ENCODE measurements at regions not wholly inside any gene's neighbourhood (a gene's known extent, or its start where the extent isn't known, plus 50 kb on each side); places are given as distances from the start of the nearest gene placed in this dataset.

DNA sequence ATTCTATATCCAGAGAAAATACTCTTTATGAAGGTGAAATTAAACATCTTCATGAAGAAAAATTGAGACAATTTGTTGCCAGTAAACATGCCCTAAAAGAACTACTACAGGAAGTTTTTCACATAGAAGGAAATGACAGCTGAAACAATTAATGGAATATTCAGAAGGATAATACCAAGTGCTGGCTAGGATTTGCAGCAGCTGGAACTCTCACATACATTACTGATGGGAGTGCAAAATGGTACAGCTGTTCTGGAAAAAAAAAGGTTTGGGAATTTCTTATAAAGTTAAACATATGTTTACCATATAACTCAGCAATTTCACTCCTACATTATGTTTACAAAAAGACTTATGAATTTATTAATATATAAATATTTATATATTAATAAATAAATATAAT, 193.2 kb upstream of the FAT4 start:
- no peak for DNase-seq
- no peaks in the 10 kb centered on the region for H3K4me1 Mint-ChIP-seq
- H3K4me3 Mint-ChIP-seq = no peak overlapping the region
- H3K9me3 Mint-ChIP-seq = peaks cover 0 to 10% (median 4%) of the 10 kb centered on the region in 6 donors
- H3K27ac Mint-ChIP-seq = no peak overlapping the region
- no peaks in the 10 kb centered on the region for H3K36me3 Mint-ChIP-seq
- peaks cover 0 to 2% (median 0%) of the 10 kb centered on the region in 3 donors for H3K27me3 Mint-ChIP-seq (ENCODE audit: low read depth in 3 of 3)

DNA sequence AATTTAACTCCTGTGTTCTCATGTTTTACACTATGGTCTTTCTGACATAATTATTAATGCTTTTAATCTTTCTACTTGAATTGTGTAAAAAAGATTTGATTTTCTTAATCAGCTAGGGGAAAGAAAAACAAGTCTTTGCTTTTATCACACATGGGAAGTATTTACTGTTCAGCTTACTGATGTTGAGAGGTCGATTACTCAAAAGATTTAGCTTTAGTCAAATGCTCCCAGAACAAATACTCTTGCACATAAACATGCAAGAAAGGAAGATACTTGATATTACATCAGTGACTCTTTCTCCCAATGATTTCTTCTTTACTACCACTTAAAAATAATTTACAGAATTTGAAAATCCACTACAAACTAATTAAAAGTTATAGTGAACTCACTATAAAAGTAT, 198.3 kb upstream of the FAT4 start:
- H3K4me3 Mint-ChIP-seq = no peak overlapping the region

DNA sequence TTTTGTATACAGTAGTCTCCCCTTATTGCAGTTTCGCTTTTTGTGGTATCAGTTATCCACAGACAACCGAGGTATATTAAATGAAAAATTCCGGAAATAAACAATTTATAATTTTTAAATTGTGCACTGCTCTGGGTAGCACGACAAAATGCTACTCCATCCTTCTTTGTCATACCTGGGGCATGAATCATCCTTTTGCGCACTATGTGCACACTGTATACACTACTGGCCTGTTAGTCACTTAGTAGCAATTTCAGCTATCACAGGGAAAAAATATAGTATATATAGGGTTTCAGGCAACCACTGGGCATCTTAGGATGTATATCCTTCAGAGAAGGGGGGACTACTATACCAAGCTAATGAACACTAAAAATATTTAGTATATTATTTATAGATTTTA, 198.8 kb upstream of the FAT4 start:
- Mint-ChIP-seq H3K27ac (no peak overlapping the region), H3K36me3 (no peaks in the 10 kb centered on the region), H3K4me3 (no peak overlapping the region), H3K4me1 (no peaks in the 10 kb centered on the region), H3K27me3 (ENCODE audit: low read depth in 3 of 3) (peaks cover 0 to 4% (median 0%) of the 10 kb centered on the region in 3 donors), H3K9me3 (peaks cover 0 to 15% (median 5%) of the 10 kb centered on the region in 6 donors)
- no peak for DNase-seq

More for the DNA sequence above, 198.3 kb upstream of the FAT4 start:
- no peak for DNase-seq
- Mint-ChIP-seq H3K36me3 (no peaks in the 10 kb centered on the region), H3K27ac (no peak overlapping the region), H3K9me3 (peaks cover 0 to 15% (median 4%) of the 10 kb centered on the region in 6 donors), H3K4me1 (no peaks in the 10 kb centered on the region), H3K27me3 (ENCODE audit: low read depth in 3 of 3) (peaks cover 0 to 2% (median 0%) of the 10 kb centered on the region in 3 donors)

DNA sequence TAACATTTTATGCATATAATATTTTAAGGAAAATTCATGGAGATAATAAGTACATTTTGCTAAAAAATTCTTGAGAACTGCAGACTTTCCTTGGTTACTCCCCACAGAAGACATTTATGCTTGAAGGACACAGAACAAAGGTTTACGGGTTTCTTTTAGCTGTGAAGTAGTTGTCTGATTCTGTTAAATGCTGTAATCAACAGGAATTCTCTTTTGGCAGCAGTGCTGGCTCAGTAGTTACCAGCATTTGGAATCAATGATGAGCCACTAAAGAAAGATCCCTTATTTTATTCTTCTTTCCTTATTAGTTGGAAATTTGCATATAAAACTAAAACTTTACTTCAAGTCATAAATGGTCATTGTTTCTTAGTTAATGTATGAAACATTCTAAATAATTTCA, 199.3 kb upstream of the FAT4 start:
- Mint-ChIP-seq H3K27ac (no peak overlapping the region), H3K27me3 (ENCODE audit: low read depth in 3 of 3) (peaks cover 0 to 2% (median 0%) of the 10 kb centered on the region in 3 donors), H3K4me1 (no peaks in the 10 kb centered on the region), H3K4me3 (no peak overlapping the region), H3K9me3 (peaks cover 0 to 11% (median 5%) of the 10 kb centered on the region in 6 donors), H3K36me3 (no peaks in the 10 kb centered on the region)
- DNase-seq = no peak

DNA sequence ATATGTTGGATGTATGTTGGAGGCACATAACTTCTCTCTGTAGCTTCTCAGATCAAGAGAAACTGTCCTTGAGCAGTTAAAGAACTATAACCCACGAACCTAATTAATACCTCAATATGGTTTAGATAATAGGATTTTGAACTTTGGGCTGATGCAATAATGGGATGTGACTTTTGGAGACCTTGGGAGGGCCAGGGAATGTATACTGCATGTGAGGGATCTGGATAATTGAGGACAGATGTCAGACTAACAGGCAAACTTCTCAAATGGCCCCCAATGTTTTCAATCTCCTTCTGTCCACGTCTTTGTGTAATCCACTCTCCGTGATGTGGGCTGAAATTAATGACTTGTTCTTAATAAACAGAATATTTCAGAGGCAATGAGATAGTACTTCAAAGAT, 202.2 kb upstream of the FAT4 start:
- Mint-ChIP-seq H3K4me1 (no peaks in the 10 kb centered on the region), H3K27ac (no peak overlapping the region), H3K4me3 (no peak overlapping the region), H3K9me3 (peaks cover 0 to 11% (median 8%) of the 10 kb centered on the region in 6 donors), H3K27me3 (ENCODE audit: low read depth in 3 of 3) (peaks cover 0 to 2% (median 0%) of the 10 kb centered on the region in 3 donors), H3K36me3 (no peaks in the 10 kb centered on the region)
- DNase-seq = no peak

DNA sequence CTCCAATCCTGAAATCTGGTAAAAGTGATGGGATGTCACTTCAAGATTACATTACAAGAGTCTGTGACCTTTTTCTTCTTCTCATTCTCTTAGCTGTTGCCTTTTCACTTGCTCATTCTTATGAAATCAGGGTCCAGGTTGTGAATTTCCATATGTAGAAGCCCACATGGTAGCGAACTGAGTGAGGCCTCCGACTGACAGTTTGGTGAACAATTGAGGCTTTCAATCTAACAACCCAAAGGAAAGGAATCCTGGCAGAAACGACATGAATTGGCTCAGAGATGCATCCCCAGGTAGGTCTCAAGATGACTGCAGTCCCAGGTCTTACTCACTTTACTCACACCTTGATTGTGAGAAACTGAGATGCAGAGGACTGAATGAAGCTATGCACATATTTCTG, 203.4 kb upstream of the FAT4 start:
- DNase-seq = no peak
- Mint-ChIP-seq H3K4me3 (no peak overlapping the region), H3K36me3 (no peaks in the 10 kb centered on the region), H3K4me1 (no peaks in the 10 kb centered on the region), H3K27ac (no peak overlapping the region), H3K27me3 (ENCODE audit: low read depth in 3 of 3) (peaks cover 0 to 2% (median 0%) of the 10 kb centered on the region in 3 donors), H3K9me3 (peaks cover 0 to 11% (median 8%) of the 10 kb centered on the region in 6 donors)

DNA sequence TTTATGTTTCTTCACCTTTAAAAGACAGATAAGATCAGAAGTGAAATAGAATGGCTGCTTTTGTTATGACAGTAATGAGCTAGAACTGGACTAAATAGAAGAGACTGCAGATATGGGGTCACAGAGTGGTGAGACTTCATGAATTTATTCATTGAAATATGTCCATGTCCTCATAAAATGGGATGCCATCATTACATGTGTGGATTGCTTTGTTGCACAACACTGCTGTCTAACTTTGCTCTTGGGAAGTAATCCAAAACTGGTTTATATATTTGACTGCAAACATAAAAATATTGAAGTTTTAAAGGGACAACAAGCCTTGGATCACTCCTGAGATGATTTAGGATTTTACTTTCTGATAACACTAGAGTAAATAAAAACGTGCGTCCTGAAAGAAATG, 209.2 kb upstream of the FAT4 start:
- no peaks in the 10 kb centered on the region for H3K36me3 Mint-ChIP-seq
- no peak for DNase-seq
- H3K4me1 Mint-ChIP-seq = no peaks in the 10 kb centered on the region
- H3K4me3 Mint-ChIP-seq = no peak overlapping the region
- peaks cover 0 to 3% (median 0%) of the 10 kb centered on the region in 3 donors for H3K27me3 Mint-ChIP-seq (ENCODE audit: low read depth in 3 of 3)
- no peak overlapping the region for H3K27ac Mint-ChIP-seq
- peaks cover 0 to 13% (median 5%) of the 10 kb centered on the region in 6 donors for H3K9me3 Mint-ChIP-seq

DNA sequence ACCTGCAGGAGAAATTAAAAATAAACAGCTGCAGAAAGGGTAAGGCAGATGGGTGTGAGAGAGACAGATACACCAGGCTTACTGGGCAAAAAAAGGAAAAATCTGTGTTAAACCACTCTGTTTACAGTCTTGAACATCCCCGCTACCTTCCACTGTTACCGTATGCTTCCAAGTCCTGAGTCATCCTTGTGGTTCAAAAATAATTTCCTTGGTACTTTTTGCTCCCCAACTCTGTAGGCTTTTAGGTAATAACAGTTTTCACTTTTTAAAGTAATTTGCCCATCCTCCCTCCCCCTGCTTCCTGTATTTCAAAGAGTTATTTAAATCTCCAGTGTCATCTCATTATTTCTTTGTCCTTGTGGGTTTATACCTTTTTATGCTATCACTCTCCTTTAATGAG, 210.1 kb upstream of the FAT4 start:
- Mint-ChIP-seq H3K4me3 (no peak overlapping the region), H3K27ac (no peak overlapping the region), H3K9me3 (peaks cover 3 to 19% (median 7%) of the 10 kb centered on the region in 6 donors), H3K4me1 (no peaks in the 10 kb centered on the region), H3K27me3 (ENCODE audit: low read depth in 3 of 3) (peaks cover 0 to 3% (median 0%) of the 10 kb centered on the region in 3 donors), H3K36me3 (peaks cover 0 to 4% (median 0%) of the 10 kb centered on the region in 3 donors)
- no peak for DNase-seq

DNA sequence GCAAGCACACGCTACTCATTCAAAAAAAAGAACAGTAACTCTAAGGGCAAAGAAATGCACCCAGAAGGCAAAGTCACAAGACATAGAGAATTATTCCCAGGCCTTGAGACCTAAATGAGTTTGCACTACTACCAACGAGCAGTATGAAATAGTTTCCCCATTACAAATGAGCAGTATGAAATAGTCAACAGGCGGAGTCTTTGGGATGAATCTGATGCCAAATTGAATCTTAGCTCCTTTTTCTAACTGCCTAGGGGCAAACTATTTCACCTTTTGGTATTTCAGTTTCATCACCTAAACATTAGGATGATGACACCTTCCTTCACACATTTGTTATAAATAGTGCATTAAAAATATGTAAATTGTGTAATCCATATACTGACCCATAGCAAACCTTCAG, 213.0 kb upstream of the FAT4 start:
- no peak overlapping the region for H3K27ac Mint-ChIP-seq
- no peak for DNase-seq
- peaks cover 0 to 3% (median 0%) of the 10 kb centered on the region in 3 donors for H3K27me3 Mint-ChIP-seq (ENCODE audit: low read depth in 3 of 3)
- H3K4me3 Mint-ChIP-seq = no peak overlapping the region
- peaks cover 0 to 4% (median 0%) of the 10 kb centered on the region in 3 donors for H3K36me3 Mint-ChIP-seq
- no peaks in the 10 kb centered on the region for H3K4me1 Mint-ChIP-seq
- H3K9me3 Mint-ChIP-seq = peaks cover 3 to 25% (median 7%) of the 10 kb centered on the region in 6 donors

DNA sequence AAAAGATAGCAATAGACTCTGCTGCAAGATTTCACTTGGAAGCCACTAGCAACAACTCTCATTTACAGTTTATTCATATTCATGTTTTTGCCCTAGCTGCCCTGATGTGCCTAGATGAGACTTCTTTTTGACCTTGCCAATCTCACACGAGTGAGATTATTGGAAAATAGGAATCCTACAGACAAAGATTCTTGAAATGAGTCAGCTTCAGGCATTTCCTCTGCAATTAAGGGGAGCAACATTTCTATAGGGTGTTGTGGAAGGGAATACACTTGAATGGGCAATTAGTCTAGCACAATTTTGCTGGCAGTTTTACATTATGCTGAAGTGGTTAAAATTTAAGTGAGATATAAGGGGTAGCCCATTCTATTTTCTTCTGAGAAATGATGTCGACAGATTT, 217.0 kb upstream of the FAT4 start:
- Mint-ChIP-seq H3K27ac (no peak overlapping the region), H3K4me1 (no peaks in the 10 kb centered on the region), H3K4me3 (no peak overlapping the region), H3K27me3 (ENCODE audit: low read depth in 3 of 3) (peaks cover 0 to 3% (median 2%) of the 10 kb centered on the region in 3 donors), H3K36me3 (peaks cover 0 to 4% (median 0%) of the 10 kb centered on the region in 3 donors), H3K9me3 (peaks cover 4 to 21% (median 11%) of the 10 kb centered on the region in 6 donors)
- DNase-seq = no peak

DNA sequence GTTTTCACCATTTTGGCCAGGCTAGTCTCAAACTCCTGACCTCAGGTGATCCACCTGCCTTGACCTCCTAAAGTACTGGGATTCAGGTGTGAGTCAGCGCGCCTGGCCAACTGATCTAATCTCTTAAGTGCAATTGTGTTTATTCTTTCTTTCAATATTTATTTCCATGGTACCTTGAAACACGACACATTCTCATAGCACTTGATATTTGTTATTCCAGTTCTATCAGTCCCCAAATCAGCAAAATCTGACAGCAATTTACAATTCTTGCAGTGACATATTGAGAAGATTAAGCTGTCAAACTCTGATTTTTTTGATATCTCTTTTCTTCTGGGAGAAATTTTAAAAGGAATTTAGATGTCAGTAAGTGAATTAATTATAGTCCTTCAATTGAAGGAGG, 218.1 kb upstream of the FAT4 start:
- Mint-ChIP-seq H3K27ac (no peak overlapping the region), H3K27me3 (ENCODE audit: low read depth in 3 of 3) (peaks cover 0 to 3% (median 2%) of the 10 kb centered on the region in 3 donors), H3K36me3 (peaks cover 0 to 4% (median 0%) of the 10 kb centered on the region in 3 donors), H3K9me3 (peaks cover 4 to 21% (median 11%) of the 10 kb centered on the region in 6 donors), H3K4me1 (no peaks in the 10 kb centered on the region), H3K4me3 (no peak overlapping the region)
- DNase-seq = no peak

DNA sequence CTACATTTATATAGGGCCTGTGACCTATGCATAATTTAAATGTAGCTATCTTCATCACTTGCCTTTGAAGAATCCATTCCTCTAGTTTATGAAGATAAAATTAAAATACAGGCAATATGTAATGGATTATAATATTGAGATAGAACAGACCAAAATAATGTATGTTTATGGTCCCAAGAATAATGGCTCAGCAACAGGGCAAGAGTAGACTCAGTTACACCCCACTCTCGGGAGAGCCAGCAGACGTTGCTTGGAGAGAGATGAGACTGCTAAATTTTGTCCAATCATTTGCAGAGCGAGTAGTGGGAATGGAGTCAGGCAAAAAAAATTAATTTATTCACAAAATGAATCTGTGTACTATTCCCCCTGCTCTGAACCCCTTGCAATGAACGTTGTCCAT, 223.2 kb upstream of the FAT4 start:
- no peak for DNase-seq
- Mint-ChIP-seq H3K36me3 (no peaks in the 10 kb centered on the region), H3K9me3 (peaks cover 0 to 16% (median 5%) of the 10 kb centered on the region in 6 donors), H3K27me3 (ENCODE audit: low read depth in 3 of 3) (peaks cover 0 to 4% (median 0%) of the 10 kb centered on the region in 3 donors), H3K4me1 (no peaks in the 10 kb centered on the region), H3K27ac (no peak overlapping the region), H3K4me3 (no peak overlapping the region)

DNA sequence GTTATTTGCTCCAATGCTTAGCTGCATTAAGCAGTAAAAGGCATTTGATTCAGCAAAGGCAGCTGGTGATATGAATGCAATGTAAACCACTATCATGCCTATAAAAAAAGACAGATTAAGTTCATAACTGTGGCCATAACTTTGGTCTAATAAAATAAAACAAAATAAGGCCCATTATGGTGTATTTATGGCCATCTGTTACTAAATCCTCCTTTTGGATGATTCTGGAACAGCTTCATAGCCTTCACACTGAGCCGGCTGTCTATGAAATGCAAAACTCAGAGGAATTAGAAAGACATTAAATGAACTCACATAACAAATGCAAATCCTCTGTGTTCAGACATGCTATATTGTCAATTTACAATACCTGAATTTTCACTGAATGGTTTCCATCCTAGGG, 223.7 kb upstream of the FAT4 start:
- peaks cover 0 to 4% (median 0%) of the 10 kb centered on the region in 3 donors for H3K27me3 Mint-ChIP-seq (ENCODE audit: low read depth in 3 of 3)
- H3K9me3 Mint-ChIP-seq = peaks cover 0 to 16% (median 5%) of the 10 kb centered on the region in 6 donors
- H3K4me1 Mint-ChIP-seq = no peaks in the 10 kb centered on the region
- no peaks in the 10 kb centered on the region for H3K36me3 Mint-ChIP-seq
- DNase-seq = no peak
- no peak overlapping the region for H3K27ac Mint-ChIP-seq
- H3K4me3 Mint-ChIP-seq = no peak overlapping the region

DNA sequence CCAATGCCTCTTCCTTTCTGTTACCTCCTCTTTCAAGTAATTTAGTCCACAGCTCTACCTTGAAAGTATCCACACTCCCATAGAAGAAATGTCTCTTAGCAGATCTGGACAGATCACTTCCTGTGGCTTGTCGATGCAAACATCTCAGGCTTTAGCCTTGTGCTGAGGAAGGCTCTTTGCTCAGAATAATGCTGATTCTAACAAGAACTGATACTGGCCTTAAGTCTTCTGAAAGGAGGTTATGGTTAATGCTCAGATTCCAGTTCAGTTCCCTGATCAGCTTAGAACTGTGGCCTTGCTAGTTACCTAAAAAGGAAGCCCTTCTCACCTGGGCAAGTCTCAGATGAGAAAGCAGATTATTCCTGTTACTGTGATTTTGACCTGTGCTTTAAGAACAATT, 230.1 kb upstream of the FAT4 start:
- no peak overlapping the region for H3K4me3 Mint-ChIP-seq
- no peak for DNase-seq
- peaks cover 0 to 3% (median 3%) of the 10 kb centered on the region in 3 donors for H3K27me3 Mint-ChIP-seq (ENCODE audit: low read depth in 3 of 3)
- peaks cover 2 to 16% (median 6%) of the 10 kb centered on the region in 6 donors for H3K9me3 Mint-ChIP-seq
- H3K27ac Mint-ChIP-seq = no peak overlapping the region
- H3K4me1 Mint-ChIP-seq = no peaks in the 10 kb centered on the region
- H3K36me3 Mint-ChIP-seq = no peaks in the 10 kb centered on the region

DNA sequence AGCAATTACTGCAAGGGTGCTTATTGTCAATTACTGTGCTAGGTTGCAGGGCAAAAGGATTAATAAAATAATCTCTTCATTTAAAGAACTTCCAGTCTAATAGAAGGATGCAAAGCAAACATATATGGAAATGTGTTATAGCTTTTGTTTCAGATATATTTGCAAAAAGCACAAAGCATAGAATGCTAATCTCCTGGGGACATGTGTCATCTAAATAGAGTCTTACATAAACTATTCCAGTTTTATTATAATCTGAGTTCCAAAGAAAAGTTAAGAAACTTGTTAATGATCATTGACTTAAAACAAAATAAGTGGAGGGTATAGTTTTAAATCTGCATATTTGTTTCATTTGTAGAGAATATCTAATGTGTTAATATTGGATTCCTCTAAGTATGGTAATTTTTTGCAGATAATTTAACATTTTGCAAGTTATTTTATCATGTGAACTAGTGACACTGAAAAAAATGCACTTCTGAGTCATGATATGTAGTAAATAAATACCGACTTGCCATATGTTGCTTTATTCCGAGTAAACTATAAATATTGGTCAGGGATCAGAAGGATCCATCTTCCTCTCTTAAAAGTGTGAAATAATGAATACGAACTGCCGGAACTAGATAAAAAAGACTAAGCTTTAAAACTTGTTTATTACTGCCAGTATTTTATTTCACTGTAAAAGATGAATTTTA, 231.9 kb upstream of the FAT4 start:
- Mint-ChIP-seq H3K4me1 (no peaks in the 10 kb centered on the region), H3K27me3 (ENCODE audit: low read depth in 3 of 3) (peaks cover 0 to 3% (median 1%) of the 10 kb centered on the region in 3 donors), H3K9me3 (peaks cover 2 to 11% (median 5%) of the 10 kb centered on the region in 6 donors), H3K27ac (no peak overlapping the region), H3K36me3 (no peaks in the 10 kb centered on the region), H3K4me3 (no peak overlapping the region)
- no peak for DNase-seq

Data from immature natural killer cell (primary cell).